ENCODE measurements at regions not wholly inside any gene's neighbourhood (a gene's known extent, or its start where the extent isn't known, plus 50 kb on each side); places are given as distances from the start of the nearest gene placed in this dataset.
A peak's percentile ranks its signal among the peaks of the same experiment; 100 is the strongest.

DNA sequence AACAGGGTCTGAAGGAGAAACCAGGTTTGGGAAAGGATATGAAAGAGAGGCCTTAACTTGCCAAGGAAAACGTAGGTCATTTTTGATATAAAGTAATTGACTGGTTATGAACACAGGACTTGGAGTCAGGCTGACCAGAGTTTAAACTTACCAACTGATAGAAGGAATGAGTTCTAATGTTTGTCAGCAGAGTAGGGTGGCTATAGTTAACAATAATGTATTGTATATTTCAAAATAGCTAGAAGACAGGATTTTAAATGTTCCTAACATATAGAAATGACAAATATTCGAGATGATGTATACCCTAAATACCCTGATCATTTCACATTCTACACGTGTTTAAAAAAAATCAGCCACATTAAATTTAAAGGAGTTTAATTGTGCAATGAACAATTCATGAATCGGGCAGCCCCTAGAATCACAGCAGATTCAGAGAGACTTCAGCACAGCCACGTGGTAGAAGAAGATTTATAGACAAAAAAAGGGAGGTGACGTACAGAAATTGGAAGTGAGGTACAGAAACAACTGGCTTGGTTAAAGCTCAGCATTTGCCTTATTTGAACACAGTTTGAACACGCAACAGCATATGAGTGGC lies 52.5 kb upstream of the PLEKHG7 start:
- DNase-seq = no peak

- DNase-seq = peak; percentile 54
Measured at GRCh38 chr12:92649511-92650227, 53.1 kb upstream of the PLEKHG7 start.

GRCh38 chr12:92648242-92649031 lies 54.4 kb upstream of the PLEKHG7 start:
- DNase-seq = no peak

DNA sequence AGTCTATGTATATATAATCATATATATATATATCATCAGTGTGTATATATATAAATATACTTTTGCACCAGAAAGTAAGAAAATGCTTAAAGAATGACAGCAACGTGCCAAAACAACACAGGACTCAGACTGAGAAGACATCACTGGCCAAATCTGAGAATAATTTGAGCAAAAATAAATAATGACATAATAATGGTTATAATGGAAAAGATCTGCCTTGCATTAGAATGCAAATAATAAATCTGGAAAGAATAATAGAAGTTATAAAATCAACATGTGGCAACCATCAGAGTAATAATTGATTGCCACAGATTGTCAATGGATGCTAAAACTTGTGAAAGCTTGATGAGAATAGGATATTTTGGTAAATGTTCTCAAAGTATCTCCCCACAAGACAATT lies 61.5 kb upstream of the PLEKHG7 start:
- no peak for DNase-seq

DNA sequence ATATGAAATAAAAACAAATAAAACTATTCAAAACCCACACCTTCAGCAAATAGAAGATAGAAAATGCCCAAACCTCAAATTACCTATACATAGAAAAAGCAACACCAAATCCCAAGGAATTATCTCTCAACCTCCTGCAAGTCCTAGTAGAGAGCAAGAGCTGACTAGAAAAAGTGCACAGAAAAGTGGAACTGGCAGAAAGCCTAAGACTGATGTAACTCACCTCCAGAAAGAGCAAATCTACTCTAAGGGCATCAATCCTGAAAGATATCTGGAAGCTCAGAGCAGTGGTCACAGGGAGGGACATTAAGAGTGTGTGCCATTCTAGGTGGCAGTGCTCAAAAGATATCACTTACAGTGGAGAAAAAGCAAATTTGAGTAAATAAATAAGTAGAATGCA lies 62.1 kb upstream of the PLEKHG7 start:
- no peak for DNase-seq

GRCh38 chr12:92639017-92639416 lies 63.8 kb upstream of the PLEKHG7 start:
- DNase-seq = no peak

- no peak for DNase-seq
Measured at GRCh38 chr12:92634730-92635129, 68.1 kb upstream of the PLEKHG7 start.

DNA sequence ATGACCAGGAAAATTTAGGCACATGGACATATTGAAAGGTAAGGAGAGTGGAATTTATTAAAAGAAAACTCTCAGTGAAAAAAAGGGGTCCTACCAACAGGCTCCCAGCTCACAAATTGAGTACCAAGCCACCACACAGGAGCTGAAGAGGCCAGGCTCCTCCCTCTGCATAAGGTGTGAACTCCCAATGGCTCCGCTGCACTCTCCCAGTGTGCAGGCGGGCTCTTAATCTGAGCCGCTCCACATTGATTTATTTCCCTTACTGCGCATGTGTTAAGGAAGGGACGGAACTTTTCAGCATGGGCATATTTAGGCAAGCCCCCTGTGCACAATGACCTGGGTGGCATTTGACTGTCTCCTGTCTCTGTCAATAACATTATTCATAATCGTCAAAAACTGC lies 68.6 kb upstream of the PLEKHG7 start:
- no peak for DNase-seq

- no peak for DNase-seq
Measured at GRCh38 chr12:92630968-92631367, 71.8 kb upstream of the PLEKHG7 start.

DNA sequence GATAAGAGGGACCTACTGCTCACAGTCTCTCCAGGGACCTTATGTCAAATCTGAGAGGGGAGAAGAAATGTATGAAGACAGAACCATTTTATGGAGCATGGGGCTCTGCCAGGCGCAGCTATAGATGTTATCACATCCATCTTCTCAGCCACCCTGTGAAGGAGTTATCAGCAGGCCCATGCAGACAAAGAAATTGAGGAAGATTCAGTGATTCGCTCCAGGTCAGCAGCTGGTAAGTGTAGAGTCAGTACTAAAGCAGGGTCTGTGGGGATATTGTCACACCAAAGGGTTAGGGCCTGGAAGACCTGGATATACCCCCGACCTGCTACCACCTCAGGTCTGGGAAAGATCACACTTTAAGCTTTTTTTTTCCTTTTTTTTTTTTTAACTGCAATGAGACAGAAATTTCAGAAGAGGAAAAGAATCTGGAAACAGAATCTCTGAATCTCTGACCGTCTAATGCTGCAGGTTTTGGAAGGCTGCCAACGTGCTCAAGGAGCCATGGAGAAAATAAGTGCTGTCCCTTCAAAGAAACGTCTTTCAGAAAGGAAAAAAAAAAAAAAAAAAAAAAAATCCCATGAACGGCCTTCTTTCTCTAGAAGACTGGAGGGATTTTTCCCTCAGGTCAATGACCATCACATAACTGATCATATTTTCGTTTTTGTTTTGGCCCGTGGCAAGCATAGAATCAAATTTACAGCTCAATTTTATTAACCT lies 73.3 kb upstream of the PLEKHG7 start:
- no peak for DNase-seq

GRCh38 chr12:92628476-92628875 lies 74.3 kb upstream of the PLEKHG7 start:
- no peak for DNase-seq

GRCh38 chr12:92627511-92627910 lies 75.3 kb upstream of the PLEKHG7 start:
- no peak for DNase-seq

DNA sequence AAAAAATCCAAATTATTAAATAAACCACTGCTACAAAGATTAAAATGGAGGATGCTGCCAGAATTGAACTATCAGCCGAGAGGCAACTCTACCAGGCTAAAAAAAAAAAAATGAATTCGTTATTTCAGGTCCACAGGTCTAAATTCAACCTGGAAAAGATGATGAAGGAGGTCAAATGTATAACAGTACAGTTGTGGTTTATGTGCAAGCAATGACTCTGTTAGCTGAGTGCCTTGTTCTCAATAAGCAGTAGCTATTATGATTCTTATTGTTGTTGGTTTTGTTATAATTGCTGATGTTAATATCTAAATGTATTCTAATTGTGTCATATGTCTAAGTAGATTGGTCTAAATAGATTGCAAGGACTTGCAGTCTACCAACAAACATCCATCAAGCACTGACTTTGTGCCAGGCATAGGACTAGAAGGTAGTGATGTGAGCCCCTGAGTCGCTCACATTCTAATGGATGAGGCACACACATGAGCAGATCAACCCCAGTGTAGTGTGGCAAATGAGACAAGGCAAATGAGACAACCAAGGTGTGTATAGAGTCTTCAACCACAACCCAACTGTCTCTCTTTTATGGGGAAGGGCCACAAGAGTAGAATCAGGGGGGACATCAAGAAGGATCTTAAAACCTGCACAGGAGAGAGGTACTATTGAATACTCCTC lies 77.0 kb upstream of the PLEKHG7 start:
- no peak for DNase-seq

DNA sequence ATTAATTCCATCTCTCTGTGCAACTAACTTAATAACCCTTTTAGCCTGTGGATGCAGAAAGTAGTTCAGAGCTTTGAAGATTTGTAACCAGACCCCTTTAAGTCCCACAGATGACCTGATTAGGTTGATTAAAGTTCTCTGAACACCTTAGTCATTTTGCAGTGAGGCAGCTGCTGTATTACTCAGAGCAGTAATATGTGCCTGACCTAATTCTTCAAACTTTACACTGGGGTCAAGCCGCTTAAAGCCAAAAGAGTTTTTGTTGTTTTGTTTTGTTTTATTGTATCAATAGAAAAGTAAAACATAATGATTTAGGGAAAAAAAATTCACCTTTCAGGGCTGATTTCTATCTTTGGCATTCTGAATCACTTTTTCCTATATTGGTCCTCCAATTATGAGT lies 78.6 kb upstream of the PLEKHG7 start:
- no peak for DNase-seq

DNA sequence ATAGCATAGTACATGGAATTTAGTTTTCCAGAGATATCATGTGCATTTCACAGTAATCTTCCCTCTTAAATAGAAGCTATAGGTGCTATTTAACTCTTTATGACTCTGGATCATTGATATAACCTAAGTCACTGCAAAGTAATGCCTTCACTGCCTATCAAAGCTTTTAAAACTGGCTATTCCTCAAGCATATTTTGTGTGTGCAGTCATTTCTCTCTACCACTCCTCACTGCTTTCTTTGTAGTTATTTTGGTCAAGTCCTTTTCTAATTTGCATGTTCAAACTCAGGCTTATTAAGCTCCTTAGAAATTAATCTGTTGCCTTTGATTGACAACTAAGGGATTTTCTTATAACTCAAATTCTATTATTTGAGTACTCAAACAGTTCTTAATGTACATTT lies 79.4 kb upstream of the PLEKHG7 start:
- no peak for DNase-seq

DNA sequence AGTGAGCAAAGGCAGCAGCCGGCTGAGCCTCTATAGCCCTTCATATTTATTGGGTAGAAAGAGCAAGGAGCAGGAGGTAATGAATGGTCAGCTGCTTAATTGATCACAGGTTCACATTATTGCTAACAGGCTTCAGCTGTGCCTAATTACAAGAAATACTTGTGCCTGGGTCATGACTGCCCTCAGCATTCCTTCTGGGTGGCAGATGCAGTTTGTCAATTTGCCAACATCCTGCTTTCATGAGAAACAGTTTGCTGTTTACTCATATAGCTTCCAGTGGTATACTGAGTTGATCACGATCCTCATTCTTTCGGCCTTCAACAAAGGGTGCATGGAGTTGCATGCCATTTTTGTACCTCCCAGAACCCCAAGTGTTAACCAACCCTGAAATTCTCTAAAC lies 81.0 kb upstream of the PLEKHG7 start:
- DNase-seq = no peak

- no peak for DNase-seq
Measured at GRCh38 chr12:92621312-92621711, 81.5 kb upstream of the PLEKHG7 start.

DNA sequence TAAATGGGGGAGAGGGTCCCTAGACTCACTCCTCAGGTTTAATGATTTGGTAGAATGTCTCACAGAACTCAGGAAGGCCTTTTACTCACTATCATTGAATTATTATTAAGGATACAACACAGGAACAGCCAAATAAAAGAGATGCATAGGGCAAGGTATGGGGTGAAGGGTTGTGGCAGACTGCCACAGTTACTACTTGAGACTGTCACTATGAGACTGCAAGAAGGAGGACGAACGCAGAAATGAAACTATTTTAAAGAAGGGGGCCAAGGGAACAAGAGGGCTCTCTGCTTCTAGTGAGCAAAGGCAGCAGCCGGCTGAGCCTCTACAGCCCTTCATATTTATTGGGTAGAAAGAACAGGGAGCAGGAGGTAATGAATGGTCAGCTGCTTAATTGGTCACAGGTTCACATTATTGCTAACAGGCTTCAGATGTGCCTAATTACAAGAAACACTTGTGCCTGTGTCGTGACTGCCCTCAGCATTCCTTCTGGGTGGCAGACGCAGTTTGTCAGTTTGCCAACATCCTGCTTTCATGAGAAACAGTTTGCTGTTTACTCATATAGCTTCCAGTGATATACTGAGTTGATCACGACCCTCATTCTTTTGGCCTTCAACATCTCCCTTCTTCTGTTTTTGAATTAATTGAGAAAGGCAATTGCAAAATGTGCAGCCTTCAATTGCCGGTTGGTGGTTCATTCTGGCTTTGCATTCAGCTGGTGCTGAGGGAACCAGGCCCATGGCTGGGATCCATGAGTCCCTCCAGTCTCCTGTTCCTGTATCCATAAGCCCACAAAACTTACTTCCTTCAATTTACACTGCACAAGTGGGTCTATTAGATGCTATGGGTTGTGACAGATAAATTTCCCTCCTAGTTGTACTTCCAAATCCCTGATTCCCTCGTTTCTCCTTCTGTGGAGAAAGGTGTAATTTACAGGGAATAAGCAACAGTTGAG lies 82.8 kb upstream of the PLEKHG7 start:
- no peak for DNase-seq

- no peak for DNase-seq
Measured at GRCh38 chr12:92619026-92619425, 83.8 kb upstream of the PLEKHG7 start.

DNA sequence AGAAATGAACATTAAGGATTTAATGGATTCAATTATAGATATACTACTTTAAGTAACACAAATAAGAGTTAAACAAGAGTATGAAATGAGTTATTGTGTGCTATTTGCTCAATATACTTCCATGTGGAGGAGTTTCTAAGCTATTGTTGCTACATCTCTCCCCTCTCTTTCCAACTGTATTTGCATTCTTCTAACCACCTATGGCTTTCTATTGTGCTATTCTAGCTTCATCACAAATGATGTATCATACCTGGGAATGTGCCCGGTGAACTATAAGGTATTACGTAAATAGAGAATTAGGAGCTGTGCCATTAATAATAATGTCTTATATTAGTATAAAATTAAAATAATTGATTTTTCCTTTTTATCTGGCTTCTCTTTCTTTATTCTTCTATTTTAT lies 87.1 kb upstream of the PLEKHG7 start:
- no peak for DNase-seq

DNA sequence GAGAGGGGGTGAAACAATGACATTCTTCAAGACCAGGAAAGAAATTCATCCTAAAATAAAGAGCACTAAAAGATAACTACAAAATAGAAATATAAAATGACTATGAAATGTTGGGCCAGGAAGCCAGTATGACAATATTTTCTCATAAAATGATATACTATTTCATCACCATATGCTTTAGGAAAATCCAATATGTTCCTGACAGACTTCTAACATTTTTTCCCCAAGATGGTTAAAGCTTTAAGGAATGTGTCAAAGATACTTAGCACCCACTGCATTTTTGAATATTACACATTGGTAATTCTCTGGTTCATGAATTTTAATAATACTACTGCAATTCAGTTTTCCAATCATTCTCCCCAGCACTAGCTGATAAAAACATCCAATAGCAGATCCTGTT lies 87.7 kb upstream of the PLEKHG7 start:
- no peak for DNase-seq

DNA sequence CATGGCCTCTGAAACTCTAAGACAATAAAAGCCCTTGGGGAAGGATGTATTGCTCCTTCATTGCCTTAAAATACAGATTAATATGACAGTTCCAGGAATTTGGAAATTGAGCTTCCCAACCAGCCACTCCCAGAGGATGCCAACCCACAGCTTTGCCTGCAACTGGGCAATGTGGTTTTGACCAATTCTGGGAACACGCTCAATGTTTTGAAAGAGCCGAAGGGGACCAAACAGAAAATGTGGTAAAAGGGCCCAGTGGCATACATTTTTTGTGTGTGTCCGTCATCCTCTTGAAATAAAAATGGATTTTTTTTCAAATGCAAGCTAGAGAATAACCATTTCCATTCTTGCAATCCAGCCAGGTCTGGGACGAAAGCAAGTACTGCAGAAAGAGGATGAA lies 88.3 kb upstream of the PLEKHG7 start:
- DNase-seq = no peak
